ENCODE measurements at regions not wholly inside any gene's neighbourhood (a gene's known extent, or its start where the extent isn't known, plus 50 kb on each side); places are given as distances from the start of the nearest gene placed in this dataset.

DNA sequence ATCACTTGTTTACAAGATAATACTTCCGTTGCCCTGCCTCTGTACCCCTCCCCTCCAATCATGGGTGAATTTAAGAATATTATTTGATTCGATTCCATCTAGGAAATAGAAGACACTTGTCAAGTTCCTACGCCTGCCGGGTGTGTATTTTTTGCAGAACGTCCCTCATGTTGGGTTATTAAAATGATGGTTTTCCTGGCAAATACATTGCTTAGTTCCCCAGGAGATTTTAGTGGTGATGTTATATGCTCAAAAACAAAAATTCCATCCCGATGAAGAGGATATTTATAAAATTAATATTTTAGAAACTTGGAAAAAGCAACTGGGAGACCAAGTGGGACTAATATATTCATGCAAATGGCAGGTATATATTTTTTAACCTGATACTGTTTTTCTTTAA lies 548.4 kb downstream of the EDEM1 start:
- TF ChIP-seq CTCF (IDR thresholded peaks at IDR 0.05; ENCODE audit: low read depth, low read length): no peak
- no peak overlapping the region for H3K4me3 ChIP-seq (ENCODE audit: low read depth, low read length)
- no peaks in the 10 kb centered on the region for H3K36me3 ChIP-seq
- H3K27me3 ChIP-seq (ENCODE audit: insufficient read depth, low read depth, severe bottlenecking): peaks cover 39% of the 10 kb centered on the region
- H3K27ac ChIP-seq: no peak overlapping the region
- H3K9me3 ChIP-seq (ENCODE audit: severe bottlenecking): no peaks in the 10 kb centered on the region
- DNase-seq: no peak

GRCh38 chr3:5739299-5739935 lies 551.9 kb downstream of the EDEM1 start:
- no peak for TF ChIP-seq CTCF (IDR thresholded peaks at IDR 0.05; ENCODE audit: low read depth, low read length)
- DNase-seq: no peak
- H3K27ac ChIP-seq: no peak overlapping the region

GRCh38 chr3:5739949-5740348 lies 552.4 kb downstream of the EDEM1 start:
- Histone ChIP-seq H3K36me3 (no peaks in the 10 kb centered on the region), H3K27me3 (ENCODE audit: insufficient read depth, low read depth, severe bottlenecking) (peaks cover 19% of the 10 kb centered on the region), H3K27ac (no peak overlapping the region), H3K4me3 (ENCODE audit: low read depth, low read length) (no peak overlapping the region), H3K9me3 (ENCODE audit: severe bottlenecking) (no peaks in the 10 kb centered on the region)
- TF ChIP-seq CTCF (IDR thresholded peaks at IDR 0.05; ENCODE audit: low read depth, low read length): no peak
- DNase-seq: no peak

More at GRCh38 chr3:5739299-5739935, 551.9 kb downstream of the EDEM1 start:
- Histone ChIP-seq H3K9me3 (ENCODE audit: severe bottlenecking) (no peaks in the 10 kb centered on the region), H3K4me3 (ENCODE audit: low read depth, low read length) (no peak overlapping the region), H3K36me3 (no peaks in the 10 kb centered on the region), H3K27me3 (ENCODE audit: insufficient read depth, low read depth, severe bottlenecking) (peaks cover 19% of the 10 kb centered on the region)

DNA sequence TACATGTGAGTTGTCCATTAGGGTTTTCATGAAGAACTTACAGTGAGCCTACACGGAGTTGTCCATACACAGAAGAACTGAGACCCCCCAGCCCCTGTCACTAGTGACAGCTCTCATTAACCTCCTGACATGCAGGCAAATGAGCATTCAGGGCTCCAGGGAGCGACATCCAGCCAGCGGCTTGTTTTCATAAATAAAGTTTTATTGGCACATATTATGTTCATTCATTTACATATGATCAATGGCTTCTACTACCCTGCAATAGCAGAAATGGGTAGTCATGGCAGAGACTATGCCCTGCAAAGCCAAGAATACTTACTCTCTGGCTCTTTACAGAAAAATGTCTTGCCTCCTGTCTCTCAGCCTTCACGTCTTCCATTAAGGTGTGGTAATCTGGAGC lies 553.5 kb downstream of the EDEM1 start:
- DNase-seq: no peak
- Histone ChIP-seq H3K9me3 (ENCODE audit: severe bottlenecking) (no peaks in the 10 kb centered on the region), H3K36me3 (no peaks in the 10 kb centered on the region), H3K4me3 (ENCODE audit: low read depth, low read length) (no peak overlapping the region), H3K27ac (no peak overlapping the region), H3K27me3 (ENCODE audit: insufficient read depth, low read depth, severe bottlenecking) (peaks cover 21% of the 10 kb centered on the region)
- TF ChIP-seq CTCF (IDR thresholded peaks at IDR 0.05; ENCODE audit: low read depth, low read length): no peak

GRCh38 chr3:5750091-5750490 lies 562.6 kb downstream of the EDEM1 start:
- no peak for TF ChIP-seq CTCF (IDR thresholded peaks at IDR 0.05; ENCODE audit: low read depth, low read length)
- Histone ChIP-seq H3K27ac (no peak overlapping the region), H3K36me3 (no peaks in the 10 kb centered on the region), H3K4me3 (ENCODE audit: low read depth, low read length) (no peak overlapping the region), H3K9me3 (ENCODE audit: severe bottlenecking) (no peaks in the 10 kb centered on the region), H3K27me3 (ENCODE audit: insufficient read depth, low read depth, severe bottlenecking) (peaks cover 26% of the 10 kb centered on the region)
- no peak for DNase-seq

All from WERI-Rb-1 (cell line).